ENCODE measurements at regions not wholly inside any gene's neighbourhood (a gene's known extent, or its start where the extent isn't known, plus 50 kb on each side); places are given as distances from the start of the nearest gene placed in this dataset.

GRCh38 chr7:65820287-65820950 lies 52.5 kb upstream of the VKORC1L1 start:
- no peak for TF ChIP-seq POLR2A (IDR thresholded peaks at IDR 0.05; ENCODE audit: low read length)
- TF ChIP-seq GATA1 (IDR thresholded peaks at IDR 0.05; ENCODE audit: low read depth, low read length), result no peak
